GM18867 (cell line): ENCODE measurements at regions not wholly inside any gene's neighbourhood (a gene's known extent, or its start where the extent isn't known, plus 50 kb on each side); places are given as distances from the start of the nearest gene placed in this dataset.
"Not testable (repeated sequence)": the region's sequence is repeated elsewhere in the genome, so short reads cannot be mapped to it uniquely, and the experiment has no call there.

Experiments
- ATAC-seq: cut with Tn5 transposase; IDR thresholded peaks from one replicate; pipeline ENCODE4 v1.9.1; 2021; ENCODE audit warnings: mild to moderate bottlenecking, moderate library complexity; ENCODE audit not compliant: unreplicated experiment

DNA sequence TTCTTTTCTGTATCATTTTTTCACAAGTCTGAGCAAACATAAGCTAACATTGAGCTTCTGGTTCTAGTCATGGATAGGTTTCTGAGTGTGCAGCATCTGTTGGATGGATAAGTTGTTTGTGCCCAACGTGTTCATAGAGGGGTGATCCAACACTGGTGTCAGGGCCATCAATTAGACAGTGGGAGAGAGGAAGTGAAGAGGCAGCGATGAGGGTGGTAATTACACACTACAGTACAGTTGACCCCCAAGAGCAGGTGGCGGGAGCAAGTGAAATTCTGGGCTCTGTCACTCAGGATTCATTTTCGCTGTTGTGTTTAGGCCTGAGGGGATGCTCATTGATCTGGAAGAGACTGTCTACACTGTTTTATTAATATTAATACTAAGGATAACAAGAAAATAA lies 180.0 kb upstream of the CXCR4 start:
- ATAC-seq, result no peak

GRCh38 chr2:136297312-136297711 lies 179.4 kb upstream of the CXCR4 start:
- no peak for ATAC-seq

DNA sequence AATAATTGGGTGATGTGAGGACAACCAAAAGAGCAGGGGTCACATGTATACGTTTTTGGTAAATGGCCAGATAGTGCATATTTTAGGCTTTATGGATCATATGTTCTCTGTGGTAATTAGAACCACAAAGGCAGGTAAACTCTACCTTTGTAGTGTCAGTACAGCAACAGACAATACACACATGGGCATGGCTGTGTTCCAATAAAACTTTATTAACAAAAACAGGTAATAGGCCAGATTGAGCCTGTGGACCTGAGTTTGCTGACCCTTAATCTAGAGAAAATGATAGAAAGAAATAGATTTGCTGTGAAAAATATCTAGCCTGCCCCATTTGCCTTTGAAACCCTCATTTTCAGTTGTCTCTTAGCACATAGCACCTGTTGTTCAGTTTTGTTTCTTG lies 177.2 kb upstream of the CXCR4 start:
- no peak for ATAC-seq

DNA sequence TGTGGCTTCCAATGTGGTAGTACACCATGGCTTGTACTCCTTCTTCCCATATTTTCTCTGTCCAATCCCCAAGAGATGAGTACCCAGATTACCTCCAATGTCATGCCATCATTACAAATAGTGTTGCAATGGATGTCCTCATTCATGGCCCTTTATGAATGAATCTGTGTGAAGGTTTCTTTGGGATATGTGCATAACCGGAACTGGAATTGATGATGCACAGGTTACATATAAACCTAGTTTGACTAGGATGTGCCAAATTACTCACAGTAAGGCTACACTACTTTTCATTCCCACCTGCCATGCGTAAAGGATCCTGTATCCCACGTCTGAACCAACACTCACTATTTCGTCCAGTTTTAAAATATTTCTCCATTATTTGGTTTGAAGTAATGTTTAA lies 173.9 kb upstream of the CXCR4 start:
- no peak for ATAC-seq

GRCh38 chr2:136290326-136290725 lies 172.4 kb upstream of the CXCR4 start:
- ATAC-seq, result no peak

GRCh38 chr2:136288249-136288648 lies 170.3 kb upstream of the CXCR4 start:
- no peak for ATAC-seq

DNA sequence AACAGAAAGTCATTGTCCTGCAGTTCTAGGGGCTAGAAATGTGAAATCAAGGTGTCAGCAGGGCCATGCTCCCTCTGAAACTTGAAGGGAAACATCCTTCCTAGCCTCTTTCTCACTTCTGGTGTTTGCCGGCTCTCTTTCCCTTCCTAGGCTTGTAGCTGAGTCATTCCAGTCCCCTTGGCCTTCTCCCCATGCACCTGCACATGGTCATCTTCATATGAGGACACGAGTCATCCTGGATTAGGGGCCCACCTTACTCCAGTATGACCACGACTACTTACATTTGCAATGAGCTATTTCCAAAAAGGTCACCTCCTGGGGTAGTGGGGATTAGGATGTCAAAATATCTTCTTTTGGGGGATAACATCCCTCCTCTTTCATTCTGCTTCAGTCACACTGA lies 168.5 kb upstream of the CXCR4 start:
- ATAC-seq, result no peak

DNA sequence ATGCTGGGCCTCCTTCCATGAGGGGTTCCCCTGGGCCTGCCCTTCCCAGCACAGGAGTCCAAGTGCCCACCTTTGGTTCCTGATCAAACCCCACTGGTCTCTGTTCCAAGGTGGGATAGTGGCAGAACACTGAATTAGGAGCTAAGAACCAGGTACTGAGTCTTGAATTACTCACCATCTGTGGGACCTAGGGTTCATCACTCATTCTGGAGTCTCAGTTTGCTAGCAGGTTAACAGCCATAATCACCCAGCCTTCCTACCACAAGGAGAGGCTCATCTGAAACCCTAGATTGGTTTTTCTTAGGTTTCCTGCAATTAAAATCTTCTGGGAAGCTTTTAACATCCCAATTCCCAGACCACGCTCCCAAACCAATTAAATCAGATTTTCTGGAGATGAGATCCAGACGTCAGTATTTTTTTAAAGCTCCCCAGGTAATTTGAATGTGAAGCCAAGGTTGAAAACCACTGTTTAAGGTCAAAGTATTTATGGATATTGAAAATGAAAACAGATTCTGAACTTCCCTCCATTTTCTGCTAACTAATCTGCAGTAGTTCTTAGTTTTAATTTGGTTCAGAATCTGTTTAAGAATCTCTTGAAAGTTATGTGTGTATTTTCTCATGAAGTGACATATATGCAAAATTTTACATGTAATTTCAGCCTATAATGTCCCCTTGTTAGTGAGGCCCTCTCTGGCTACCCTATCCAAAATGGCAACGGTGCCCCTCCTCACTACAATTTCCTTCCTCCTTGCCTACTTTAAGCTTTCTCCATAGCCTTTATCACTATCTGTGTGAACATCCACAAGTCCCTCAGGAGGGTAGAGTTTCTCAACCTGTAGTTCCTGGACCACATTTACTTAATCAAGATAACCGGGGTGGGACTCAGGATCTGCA lies 166.5 kb upstream of the CXCR4 start:
- peak; percentile 42 for ATAC-seq

GRCh38 chr2:136282251-136282650 lies 164.3 kb upstream of the CXCR4 start:
- no peak for ATAC-seq

DNA sequence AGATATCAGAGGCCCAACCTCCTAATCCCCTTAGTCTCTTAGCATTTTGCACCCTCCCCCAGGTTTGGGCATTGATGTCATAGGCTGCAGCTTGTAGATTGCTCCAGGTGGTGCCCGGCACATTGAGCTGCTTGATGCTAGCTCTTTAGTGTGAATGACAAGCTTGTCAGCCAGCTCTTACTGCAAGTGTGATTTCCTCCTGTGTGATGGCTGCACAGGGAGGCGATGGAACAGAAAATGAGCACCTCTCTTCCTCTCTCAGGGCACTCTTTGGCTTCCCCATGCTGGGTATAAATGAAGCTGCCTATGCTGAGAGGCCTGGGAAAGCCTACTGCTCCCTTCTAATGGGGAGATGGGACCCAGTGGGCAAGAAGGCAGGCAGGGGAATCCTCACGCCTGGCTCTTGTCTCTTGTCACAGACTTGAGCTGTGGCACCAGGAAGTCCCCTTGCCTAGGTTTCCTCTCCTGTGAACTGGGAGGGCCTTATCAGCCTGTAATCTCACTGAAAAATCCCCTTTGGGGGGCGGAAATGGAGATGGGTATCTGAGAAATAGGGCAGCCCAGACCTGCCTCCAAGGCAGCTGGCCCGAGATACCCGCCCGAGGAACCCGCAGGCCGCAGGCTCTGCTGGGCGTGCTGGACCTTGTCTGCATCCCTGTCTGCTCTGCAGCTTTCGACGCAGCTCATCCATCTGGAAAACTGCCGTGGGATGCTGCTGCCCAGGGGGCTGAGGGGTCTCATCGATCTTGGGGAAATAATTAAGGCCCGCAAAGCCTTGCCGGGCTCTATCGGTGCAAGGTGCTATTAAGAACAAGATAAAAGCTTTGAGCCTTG lies 163.5 kb upstream of the CXCR4 start:
- peak; percentile 41 for ATAC-seq

DNA sequence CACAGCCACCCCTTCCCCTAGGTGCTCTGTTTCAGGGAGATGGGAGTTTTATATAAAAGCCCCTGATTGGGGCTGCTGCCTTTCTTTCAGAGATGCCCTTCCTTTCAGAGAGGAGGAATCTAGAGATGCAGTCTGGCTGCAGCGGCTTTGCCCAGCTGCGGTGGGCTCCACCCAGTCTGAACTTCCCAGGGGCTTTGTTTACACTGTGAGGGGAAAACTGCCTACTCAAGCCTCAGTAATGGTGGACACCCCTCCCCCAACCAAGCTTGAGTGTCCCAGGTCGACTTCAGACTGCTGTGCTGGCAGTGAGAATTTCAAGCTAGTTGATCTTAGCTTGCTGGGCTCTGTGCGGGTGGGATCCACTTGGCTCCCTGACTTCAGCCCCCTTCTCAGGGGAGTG lies 148.4 kb upstream of the CXCR4 start:
- not testable (repeated sequence) for ATAC-seq

DNA sequence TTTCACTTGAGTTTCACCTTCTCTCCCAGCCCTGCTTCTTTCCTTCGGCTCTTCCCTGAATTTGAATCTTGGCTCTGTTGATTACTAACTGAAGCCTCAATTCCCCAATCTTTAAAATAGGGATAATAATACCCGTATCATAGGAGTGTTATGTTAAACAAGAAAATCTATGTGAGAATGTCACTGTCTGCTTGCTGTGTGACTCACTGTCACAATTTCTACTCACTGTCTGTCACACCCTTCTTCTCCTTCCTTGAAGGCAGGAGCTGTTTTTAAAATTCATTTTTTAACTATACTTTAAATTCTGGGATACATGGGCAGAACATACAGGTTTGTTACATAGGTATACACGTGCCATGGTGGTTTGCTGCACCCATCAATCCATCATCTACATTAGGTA lies 141.6 kb upstream of the CXCR4 start:
- no peak for ATAC-seq

GRCh38 chr2:136257893-136258292 lies 139.9 kb upstream of the CXCR4 start:
- ATAC-seq, result no peak

DNA sequence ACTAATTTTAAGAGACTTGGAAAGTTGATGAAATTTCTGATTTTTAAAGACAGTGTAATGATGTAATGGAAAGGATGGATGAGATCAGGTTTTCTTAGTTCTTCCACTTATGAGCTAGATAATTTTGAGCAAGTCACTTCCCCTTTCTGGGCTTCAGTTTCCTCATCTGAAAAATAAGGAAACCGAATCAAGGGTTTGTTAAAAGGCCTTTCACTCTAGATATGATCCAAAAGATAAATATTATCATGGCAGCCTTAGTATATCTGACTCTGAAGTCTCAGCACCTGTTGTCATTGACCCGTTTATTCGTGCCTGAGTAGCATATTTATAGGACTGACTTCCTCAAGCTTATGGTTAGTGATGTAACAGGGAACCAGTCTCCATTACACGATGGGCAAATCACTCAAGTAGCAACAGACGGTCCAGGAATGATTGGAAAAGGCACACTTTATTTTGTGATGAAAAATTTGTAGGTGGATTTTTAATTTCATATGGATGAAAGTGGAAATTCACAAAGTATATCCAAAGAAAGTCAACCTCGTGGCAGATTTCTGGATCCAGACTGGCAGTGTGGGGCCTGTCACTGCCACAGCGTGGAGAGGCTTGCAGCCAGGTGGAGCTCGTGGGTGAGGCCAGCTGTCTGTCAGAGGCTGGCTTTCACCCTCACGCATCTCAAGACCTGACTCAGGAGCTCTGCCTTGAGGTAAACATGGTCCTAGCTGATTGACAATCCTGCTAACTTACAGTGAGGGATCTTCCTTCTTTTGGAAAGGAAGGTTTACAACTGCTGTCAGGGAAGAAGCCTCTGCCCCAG lies 137.9 kb upstream of the CXCR4 start:
- ATAC-seq, result peak; percentile 54

- ATAC-seq, result no peak
These were observed 137.2 kb upstream of the CXCR4 start for GRCh38 chr2:136255127-136255526.

DNA sequence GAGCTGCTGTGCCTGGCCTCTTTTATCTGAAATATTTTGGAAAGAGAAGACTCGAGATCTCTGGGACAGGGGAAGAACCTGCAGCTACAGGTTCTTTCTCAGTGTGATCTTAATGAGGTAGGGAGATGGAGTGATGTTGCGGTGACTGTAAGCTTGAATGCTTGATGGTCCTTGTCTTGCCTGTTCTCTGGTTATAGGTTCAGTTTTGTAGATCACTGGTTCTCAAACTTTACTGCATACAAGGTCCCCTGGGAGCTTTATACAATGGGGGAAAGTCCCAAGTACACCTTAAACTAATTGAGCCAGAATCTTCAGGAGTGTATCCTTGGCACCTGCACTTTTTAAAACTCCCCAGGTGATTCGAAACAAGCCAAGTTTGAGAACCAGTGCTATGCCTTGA lies 136.7 kb upstream of the CXCR4 start:
- ATAC-seq, result no peak

- ATAC-seq, result no peak
These were observed 135.5 kb upstream of the CXCR4 start for GRCh38 chr2:136253288-136254004.

DNA sequence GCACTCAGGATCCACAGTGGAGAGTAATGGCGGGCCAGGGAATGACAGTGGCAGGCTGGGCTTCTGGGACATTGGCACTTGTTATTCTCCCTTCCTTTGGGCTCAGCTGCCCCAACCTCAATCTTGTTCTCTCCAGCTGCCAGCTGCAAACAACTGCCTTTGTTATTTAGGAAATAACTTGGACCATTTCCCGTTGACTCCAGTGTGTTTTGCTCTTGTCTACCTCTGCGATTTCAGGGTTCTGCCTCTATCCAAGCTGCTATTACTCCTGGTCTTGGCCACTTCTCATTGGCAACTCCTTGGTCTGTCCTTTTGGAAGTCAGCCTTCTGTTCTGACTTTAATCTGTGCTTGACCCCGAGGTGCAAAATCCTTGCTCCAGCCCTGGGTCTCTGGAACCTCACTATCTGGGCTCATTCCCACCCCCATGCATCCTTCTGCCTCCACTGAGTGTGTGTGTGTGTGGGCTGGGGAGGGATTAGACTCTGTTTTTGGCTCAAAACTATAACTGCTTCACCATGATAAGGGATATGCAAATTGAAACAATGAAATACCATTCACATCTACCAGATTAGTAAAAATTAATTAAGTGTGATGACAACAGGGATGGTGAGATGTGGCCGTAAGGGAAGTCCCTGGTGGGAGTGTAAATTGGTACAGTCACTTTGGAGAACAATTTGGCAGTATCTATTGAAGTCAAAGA lies 134.1 kb upstream of the CXCR4 start:
- ATAC-seq, result no peak

- no peak for ATAC-seq
These were observed 133.4 kb upstream of the CXCR4 start for GRCh38 chr2:136251197-136251884.
